ENCODE measurements at regions not wholly inside any gene's neighbourhood (a gene's known extent, or its start where the extent isn't known, plus 50 kb on each side); places are given as distances from the start of the nearest gene placed in this dataset.

DNA sequence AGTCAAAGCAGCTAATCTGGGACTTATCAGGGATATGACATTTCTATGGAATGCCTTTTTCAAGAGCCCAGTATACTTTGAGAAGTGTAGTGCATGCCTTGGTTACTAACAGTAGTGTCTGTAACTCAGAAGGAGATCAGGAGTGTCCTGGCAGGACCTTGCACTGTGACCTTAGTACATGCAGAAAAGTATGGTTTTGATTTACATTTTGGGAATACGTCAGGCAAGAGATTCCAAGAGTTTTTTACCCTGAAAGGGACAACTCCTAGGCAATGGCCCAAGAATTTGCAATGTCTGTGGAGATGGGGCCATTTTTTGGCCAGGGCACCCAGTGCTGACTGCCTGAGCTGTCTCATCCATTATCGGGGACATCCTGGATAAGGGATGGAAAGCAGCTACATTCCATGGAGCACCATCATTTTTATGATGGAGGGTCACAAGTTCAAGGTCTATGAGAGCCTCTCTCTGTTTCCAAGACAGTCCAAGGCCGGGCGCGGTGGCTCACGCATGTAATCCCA, 80.2 kb downstream of the FAM50B start:
- Histone ChIP-seq H3K27me3 (replicated peaks in 1 of 7) (peaks cover 0 to 3% (median 0%) of the 10 kb centered on the region in 7 donors), H3K36me3 (no peaks in the 10 kb centered on the region), H3K9me3 (no peaks in the 10 kb centered on the region), H3K4me1 (no peaks in the 10 kb centered on the region), H3K4me3 (no peak overlapping the region), H3K27ac (no peak overlapping the region)
- intact Hi-C loops (cut with DNase I; ENCODE audit: low total_unique reads), result no loop called here
- no peak for DNase-seq
- WGBS, 5 donors, result 74 to 92% (median 85%) methylated on average over 6 of the region's 6 CpGs
- TF ChIP-seq POLR2AphosphoS5 (IDR thresholded peaks at IDR 0.05) (no peak), POLR2A (IDR thresholded peaks at IDR 0.05) (no peak)
- TF ChIP-seq, protein P1, sequence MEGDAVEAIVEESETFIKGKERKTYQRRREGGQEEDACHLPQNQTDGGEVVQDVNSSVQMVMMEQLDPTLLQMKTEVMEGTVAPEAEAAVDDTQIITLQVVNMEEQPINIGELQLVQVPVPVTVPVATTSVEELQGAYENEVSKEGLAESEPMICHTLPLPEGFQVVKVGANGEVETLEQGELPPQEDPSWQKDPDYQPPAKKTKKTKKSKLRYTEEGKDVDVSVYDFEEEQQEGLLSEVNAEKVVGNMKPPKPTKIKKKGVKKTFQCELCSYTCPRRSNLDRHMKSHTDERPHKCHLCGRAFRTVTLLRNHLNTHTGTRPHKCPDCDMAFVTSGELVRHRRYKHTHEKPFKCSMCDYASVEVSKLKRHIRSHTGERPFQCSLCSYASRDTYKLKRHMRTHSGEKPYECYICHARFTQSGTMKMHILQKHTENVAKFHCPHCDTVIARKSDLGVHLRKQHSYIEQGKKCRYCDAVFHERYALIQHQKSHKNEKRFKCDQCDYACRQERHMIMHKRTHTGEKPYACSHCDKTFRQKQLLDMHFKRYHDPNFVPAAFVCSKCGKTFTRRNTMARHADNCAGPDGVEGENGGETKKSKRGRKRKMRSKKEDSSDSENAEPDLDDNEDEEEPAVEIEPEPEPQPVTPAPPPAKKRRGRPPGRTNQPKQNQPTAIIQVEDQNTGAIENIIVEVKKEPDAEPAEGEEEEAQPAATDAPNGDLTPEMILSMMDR (IDR thresholded peaks at IDR 0.05 in 8 of 11, conservative IDR thresholded peaks at IDR 0.05 in 3 of 11), result no peak

DNA sequence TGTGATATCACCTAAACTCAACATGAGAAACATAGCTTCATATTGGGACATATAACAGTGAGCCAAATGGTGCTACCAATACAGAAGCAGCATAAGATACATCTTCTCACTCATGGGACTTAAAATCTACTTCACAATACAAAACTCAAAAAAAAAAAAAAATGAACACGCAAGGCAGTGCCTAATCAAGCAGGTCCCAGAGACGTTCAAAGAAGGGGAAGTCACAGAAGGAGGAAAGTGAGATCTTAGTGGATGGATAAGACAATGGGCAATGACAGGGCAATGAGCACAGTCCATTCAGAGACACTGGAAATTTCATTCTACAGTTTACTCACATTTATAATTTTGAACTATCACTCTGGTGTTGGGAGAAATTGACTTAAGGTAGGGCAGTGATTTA, 88.3 kb downstream of the FAM50B start:
- peaks cover 0 to 23% (median 6%) of the 10 kb centered on the region in 7 donors for H3K27me3 ChIP-seq (replicated peaks in 1 of 7)
- H3K27ac ChIP-seq, result no peak overlapping the region
- no peak for DNase-seq
- H3K36me3 ChIP-seq, result no peaks in the 10 kb centered on the region
- no peaks in the 10 kb centered on the region for H3K9me3 ChIP-seq
- no peak overlapping the region for H3K4me3 ChIP-seq
- no peak for TF ChIP-seq POLR2A (IDR thresholded peaks at IDR 0.05)
- TF ChIP-seq POLR2AphosphoS5 (IDR thresholded peaks at IDR 0.05), result no peak
- TF ChIP-seq, protein P1 (IDR thresholded peaks at IDR 0.05 in 8 of 11, conservative IDR thresholded peaks at IDR 0.05 in 3 of 11), result no peak
- intact Hi-C loops (cut with DNase I; ENCODE audit: low total_unique reads), result no loop called here
- no peaks in the 10 kb centered on the region for H3K4me1 ChIP-seq
- WGBS, 5 donors, result 28 to 55% (median 43%) methylated on average over 2 of the region's 2 CpGs

DNA sequence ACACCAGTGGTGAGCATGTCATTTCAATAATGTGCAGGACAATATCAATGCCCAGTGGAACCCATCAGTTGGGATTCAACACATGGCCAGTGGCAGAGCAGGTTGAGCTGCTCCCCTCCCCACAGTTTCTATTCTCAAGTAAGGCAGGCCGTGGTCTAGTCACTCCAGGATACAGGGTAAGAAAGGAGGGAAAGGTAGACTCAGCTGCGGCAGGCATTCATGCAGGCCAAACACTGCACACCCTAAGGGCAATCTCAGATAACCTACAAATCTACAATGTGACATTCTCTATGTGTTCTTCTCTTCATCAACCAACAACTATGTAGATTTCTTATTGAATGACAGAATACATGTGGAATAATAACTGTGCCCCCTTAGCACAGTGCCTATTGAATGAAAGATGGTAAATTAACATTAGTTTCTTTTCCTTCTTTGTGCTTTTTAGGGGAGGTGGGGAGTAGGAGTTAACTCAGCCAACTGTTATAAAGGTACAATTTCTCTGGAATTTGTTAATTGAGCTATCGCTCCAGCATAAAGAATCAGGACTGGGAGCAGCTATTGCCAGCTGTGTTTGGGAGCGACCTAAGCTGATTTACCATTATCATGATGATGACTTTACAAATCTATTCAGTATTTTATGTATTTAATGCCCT, 89.7 kb downstream of the FAM50B start:
- H3K9me3 ChIP-seq, result no peaks in the 10 kb centered on the region
- no peak overlapping the region for H3K4me3 ChIP-seq
- intact Hi-C loops (cut with DNase I; ENCODE audit: low total_unique reads), result no loop called here
- WGBS, 5 donors, result 91 to 96% (median 94%) methylated on average over 4 of the region's 4 CpGs
- H3K4me1 ChIP-seq, result peaks cover 0 to 4% (median 0%) of the 10 kb centered on the region in 6 donors
- H3K27me3 ChIP-seq (replicated peaks in 1 of 7), result peaks cover 0 to 23% (median 17%) of the 10 kb centered on the region in 7 donors
- no peak overlapping the region for H3K27ac ChIP-seq
- DNase-seq, result no peak
- no peaks in the 10 kb centered on the region for H3K36me3 ChIP-seq
- TF ChIP-seq POLR2AphosphoS5 (IDR thresholded peaks at IDR 0.05) (no peak), POLR2A (IDR thresholded peaks at IDR 0.05) (no peak)
- TF ChIP-seq, protein P1 (IDR thresholded peaks at IDR 0.05 in 8 of 11, conservative IDR thresholded peaks at IDR 0.05 in 3 of 11), result no peak

DNA sequence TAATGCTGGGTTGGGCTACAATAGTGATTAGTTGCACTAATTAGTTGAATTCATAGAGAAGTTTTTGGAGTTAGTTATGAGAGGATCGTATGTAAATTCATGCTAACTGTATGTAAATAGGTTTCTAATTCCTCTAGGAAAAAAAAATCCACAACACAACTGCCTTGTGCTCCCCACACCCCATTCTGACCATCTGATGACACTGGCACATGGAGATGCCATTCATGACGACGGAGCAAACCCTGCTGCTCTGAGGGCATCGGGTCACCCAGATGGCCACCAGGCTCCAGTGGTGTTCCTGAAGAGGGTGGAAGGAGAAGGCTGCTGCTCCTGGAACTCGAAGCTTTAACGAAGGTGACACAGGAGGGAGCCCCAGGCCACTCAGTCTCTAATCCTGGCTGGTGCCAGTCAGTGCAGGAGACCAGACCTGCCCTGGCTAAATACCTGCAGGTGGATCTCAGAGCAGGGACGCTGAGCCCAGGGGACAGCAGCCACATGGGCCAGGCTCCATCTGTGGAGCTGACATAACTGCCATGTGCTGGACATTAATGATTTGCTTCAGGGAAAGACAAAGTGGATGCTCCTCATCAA, 90.3 kb downstream of the FAM50B start:
- no peak for TF ChIP-seq POLR2A (IDR thresholded peaks at IDR 0.05)
- TF ChIP-seq, protein P1 (IDR thresholded peaks at IDR 0.05 in 8 of 11, conservative IDR thresholded peaks at IDR 0.05 in 3 of 11), result no peak
- TF ChIP-seq POLR2AphosphoS5 (IDR thresholded peaks at IDR 0.05), result no peak
- 67 to 91% (median 87%) methylated on average over 6 to 7 of the region's 7 CpGs for WGBS, 5 donors
- DNase-seq, result no peak
- H3K4me1 ChIP-seq, result peaks cover 0 to 4% (median 0%) of the 10 kb centered on the region in 6 donors
- H3K4me3 ChIP-seq, result no peak overlapping the region
- no peaks in the 10 kb centered on the region for H3K36me3 ChIP-seq
- peaks cover 0 to 23% (median 17%) of the 10 kb centered on the region in 7 donors for H3K27me3 ChIP-seq (replicated peaks in 1 of 7)
- H3K27ac ChIP-seq, result no peak overlapping the region
- no peaks in the 10 kb centered on the region for H3K9me3 ChIP-seq
- intact Hi-C loops (cut with DNase I; ENCODE audit: low total_unique reads), result no loop called here
